Endothelial cell of umbilical vein (primary cell): ENCODE measurements at regions not wholly inside any gene's neighbourhood (a gene's known extent, or its start where the extent isn't known, plus 50 kb on each side); places are given as distances from the start of the nearest gene placed in this dataset.

Experiments
- BruUV-seq: library from RNA; stranded (reverse); fragments of 400-500 nt; replicated peaks from 2 replicates; lab custom pipeline; 2021; lab: Mats Ljungman, UMichigan
- CTCF ChIA-PET: fragments of 300-600, 350-600 bp; sonication (Branson Sonifier 250); formaldehyde crosslinking; loops from one replicate; lab custom pipeline; 2021; ENCODE audit warnings: antibody characterized with exemption, inconsistent platforms; lab: Charles Lee
- POLR2A ChIA-PET: fragments of 300-600, 350-600 bp; sonication (Branson Sonifier 250); formaldehyde crosslinking; loops from one replicate; lab custom pipeline; 2021; ENCODE audit warnings: antibody characterized with exemption, inconsistent platforms; lab: Charles Lee
- DNase-seq: peaks from one replicate; pipeline ENCODE4 v3.0.0-alpha.2; 2011; ENCODE audit warnings: low read depth, low spot score
- FAIRE-seq: peaks from 2 replicates; lab custom pipeline; 2011; peaks lifted over from hg19 to GRCh38; lab: Jason Lieb, UNC
- H2AFZ ChIP-seq: 2 replicates; pipeline ENCODE4 v1.6.0; 2012; ENCODE audit warnings: low read depth, low read length, control low read depth, inconsistent platforms
- H3K27ac ChIP-seq: 2 replicates; pipeline ENCODE4 v1.5.1; 2011; ENCODE audit warnings: low read depth, mild to moderate bottlenecking, control low read depth, low read length, moderate library complexity; ENCODE audit not compliant: insufficient read depth
- H3K27me3 ChIP-seq, 2 experiments: 2 replicates each; pipeline versions ENCODE4 v1.6.0 to v1.6.1; 2011; ENCODE audit warnings: low read length in 2 of 2, mixed read lengths in 1 of 2; ENCODE audit not compliant: control insufficient read depth in 2 of 2, insufficient read depth in 2 of 2
- H3K36me3 ChIP-seq, 2 experiments: 2 replicates in 1 of 2; 3 replicates in 1 of 2; pipeline ENCODE4 v1.5.1; 2011; ENCODE audit warnings: low read length in 2 of 2, mild to moderate bottlenecking in 1 of 2, moderate library complexity in 1 of 2; ENCODE audit not compliant: control insufficient read depth in 2 of 2, insufficient read depth in 2 of 2; ENCODE audit errors: extremely low read depth in 1 of 2
- H3K4me1 ChIP-seq: 3 replicates; pipeline ENCODE4 v1.5.1; 2011; ENCODE audit warnings: mild to moderate bottlenecking, low read length; ENCODE audit not compliant: control insufficient read depth, insufficient read depth; ENCODE audit errors: extremely low read depth
- H3K4me2 ChIP-seq: 2 replicates; pipeline ENCODE4 v1.6.1; 2011; ENCODE audit warnings: low read length, control low read depth, mixed read lengths; ENCODE audit not compliant: insufficient read depth
- H3K4me3 ChIP-seq, 3 experiments: fragments of 200-600 bp in 1 of 3; sonication (generic), shearing (Covaris generic) in 1 of 3; replicated peaks in 1 of 3; 2 replicates each; pipeline ENCODE4 v1.5.1; 2011 to 2016; ENCODE audit warnings: control low read depth in 3 of 3, low read length in 3 of 3, mild to moderate bottlenecking in 2 of 3, inconsistent platforms in 1 of 3, low read depth in 1 of 3, moderate library complexity in 1 of 3; ENCODE audit not compliant: insufficient read depth in 1 of 3
- H3K79me2 ChIP-seq: 2 replicates; pipeline ENCODE4 v1.6.0; 2012; ENCODE audit warnings: low read length, inconsistent platforms; ENCODE audit not compliant: control insufficient read depth, insufficient read depth
- H3K9ac ChIP-seq: replicated peaks from 2 replicates; pipeline ENCODE3; 2011; ENCODE audit warnings: low read length, control low read depth; ENCODE audit not compliant: insufficient read depth; ENCODE audit errors: extremely low read depth
- H3K9me1 ChIP-seq: replicated peaks from 3 replicates; pipeline ENCODE4 v1.6.0; 2011; ENCODE audit warnings: mild to moderate bottlenecking, low read length; ENCODE audit not compliant: control insufficient read depth, insufficient read depth; ENCODE audit errors: extremely low read depth
- H3K9me3 ChIP-seq: replicated peaks from 2 replicates; pipeline ENCODE4 v1.5.1; 2012; ENCODE audit warnings: low read length, inconsistent platforms; ENCODE audit not compliant: control insufficient read depth, insufficient read depth
- H4K20me1 ChIP-seq: replicated peaks from 2 replicates; pipeline ENCODE3; 2011; ENCODE audit warnings: mild to moderate bottlenecking, low read length; ENCODE audit not compliant: control insufficient read depth, insufficient read depth; ENCODE audit errors: extremely low read depth
- EZH2 ChIP-seq: IDR thresholded peaks from 2 replicates; pipeline ENCODE4 v1.6.1; 2012; ENCODE audit warnings: borderline replicate concordance, low read depth, mild to moderate bottlenecking, moderate library complexity, low read length, inconsistent platforms; ENCODE audit not compliant: severe bottlenecking
- FOS ChIP-seq: IDR thresholded peaks from 2 replicates; pipeline ENCODE4 v1.6.1; 2011; ENCODE audit warnings: mild to moderate bottlenecking, low read length, moderate library complexity, borderline replicate concordance; ENCODE audit not compliant: insufficient read depth
- GATA2 ChIP-seq: IDR thresholded peaks from 2 replicates; pipeline ENCODE4 v1.7.0; 2011; ENCODE audit warnings: low read depth, mild to moderate bottlenecking, moderate library complexity, mixed read lengths, low read length; ENCODE audit not compliant: insufficient read length, insufficient read depth
- JUN ChIP-seq: IDR thresholded peaks from 2 replicates; pipeline ENCODE4 v1.6.1; 2011; ENCODE audit warnings: borderline replicate concordance, low read depth; ENCODE audit not compliant: insufficient read length, insufficient read depth
- MYC ChIP-seq: IDR thresholded peaks from one replicate; pipeline ENCODE4 v1.6.1; 2011; ENCODE audit warnings: mild to moderate bottlenecking, low read depth, low read length
- POLR2A ChIP-seq: IDR thresholded peaks from 2 replicates; pipeline ENCODE4 v1.6.1; 2012; ENCODE audit warnings: low read depth, mild to moderate bottlenecking, control low read depth, low read length
- POLR2AphosphoS5 ChIP-seq: IDR thresholded peaks from 2 replicates; pipeline ENCODE4 v1.6.1; 2012; ENCODE audit warnings: low read depth, mild to moderate bottlenecking, control low read depth, low read length, moderate library complexity; ENCODE audit not compliant: insufficient read depth
- dilution Hi-C: fragments of 300-500 bp; cut with MboI; formaldehyde crosslinking; loops from one replicate; pipeline ENCODE4 v1.15.0; 2019; ENCODE audit warnings: low sequenced_read_pairs; ENCODE audit not compliant: extremely low pct_ligation_motif_present
- intact Hi-C: fragments of 100-400 bp; cut with micrococcal nuclease; formaldehyde crosslinking; loops from one replicate; pipeline ENCODE4 v1.10.0; 2022
- TF ChIP-seq, protein P1 (sequence below), 2 donors: IDR thresholded peaks; 1 replicate in 1 of 2; 2 replicates in 1 of 2; pipeline ENCODE4 v1.5.1; 2011; ENCODE audit warnings: low read length in 2 of 2, mild to moderate bottlenecking in 2 of 2, moderate library complexity in 2 of 2, control low read depth in 1 of 2, inconsistent platforms in 1 of 2, low read depth in 1 of 2; ENCODE audit not compliant: insufficient read depth in 1 of 2; ENCODE audit errors: extremely low read depth in 1 of 2
- TF ChIP-seq, protein P2 (sequence below): IDR thresholded peaks from 2 replicates; pipeline ENCODE4 v1.6.1; 2011; ENCODE audit not compliant: insufficient read depth, insufficient read length

DNA sequence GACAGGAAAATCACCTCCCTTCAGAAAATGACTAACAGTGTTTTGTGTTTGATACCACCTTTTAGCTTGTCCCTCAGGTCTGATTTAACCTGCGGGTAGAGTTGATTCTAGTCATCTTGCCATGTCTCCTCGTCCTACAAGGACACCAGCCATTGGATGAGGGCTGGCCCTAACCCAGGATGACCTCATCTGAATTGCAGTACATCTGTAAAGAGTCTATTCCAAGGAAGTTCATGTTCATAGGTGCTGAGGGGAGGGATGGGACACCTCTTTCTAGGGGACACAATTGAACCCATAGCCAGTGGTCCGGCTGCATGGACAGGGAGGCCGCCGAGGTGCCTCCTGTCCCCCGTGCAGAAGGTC lies 52.0 kb upstream of the DACT2 start:
- intact Hi-C loops, result no loop called here
- Histone ChIP-seq H3K36me3 (no peaks in the 10 kb centered on the region), H3K4me1 (no peaks in the 10 kb centered on the region), H3K4me3 (no peak overlapping the region), H3K27ac (no peak overlapping the region), H3K27me3 (no peaks in the 10 kb centered on the region), H3K9me1 (no peaks in the 10 kb centered on the region), H2AFZ (no peak overlapping the region), H3K9me3 (no peaks in the 10 kb centered on the region), H4K20me1 (no peaks in the 10 kb centered on the region), H3K79me2 (no peaks in the 10 kb centered on the region), H3K4me2 (no peak overlapping the region), H3K9ac (no peak overlapping the region)
- no TSS peak for BruUV-seq
- FAIRE-seq (no peak), DNase-seq (no peak)
- CTCF ChIA-PET, result no interaction called here
- dilution Hi-C loops, result no loop called here
- TF ChIP-seq FOS, result no peak
- no peak for TF ChIP-seq GATA2
- TF ChIP-seq, protein P1, sequence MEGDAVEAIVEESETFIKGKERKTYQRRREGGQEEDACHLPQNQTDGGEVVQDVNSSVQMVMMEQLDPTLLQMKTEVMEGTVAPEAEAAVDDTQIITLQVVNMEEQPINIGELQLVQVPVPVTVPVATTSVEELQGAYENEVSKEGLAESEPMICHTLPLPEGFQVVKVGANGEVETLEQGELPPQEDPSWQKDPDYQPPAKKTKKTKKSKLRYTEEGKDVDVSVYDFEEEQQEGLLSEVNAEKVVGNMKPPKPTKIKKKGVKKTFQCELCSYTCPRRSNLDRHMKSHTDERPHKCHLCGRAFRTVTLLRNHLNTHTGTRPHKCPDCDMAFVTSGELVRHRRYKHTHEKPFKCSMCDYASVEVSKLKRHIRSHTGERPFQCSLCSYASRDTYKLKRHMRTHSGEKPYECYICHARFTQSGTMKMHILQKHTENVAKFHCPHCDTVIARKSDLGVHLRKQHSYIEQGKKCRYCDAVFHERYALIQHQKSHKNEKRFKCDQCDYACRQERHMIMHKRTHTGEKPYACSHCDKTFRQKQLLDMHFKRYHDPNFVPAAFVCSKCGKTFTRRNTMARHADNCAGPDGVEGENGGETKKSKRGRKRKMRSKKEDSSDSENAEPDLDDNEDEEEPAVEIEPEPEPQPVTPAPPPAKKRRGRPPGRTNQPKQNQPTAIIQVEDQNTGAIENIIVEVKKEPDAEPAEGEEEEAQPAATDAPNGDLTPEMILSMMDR (IDR thresholded peaks at IDR 0.05; ENCODE audit: extremely low read depth in 1 of 2, insufficient read depth in 1 of 2, low read depth in 1 of 2, low read length in 2 of 2), result no peak
- no peak for TF ChIP-seq POLR2AphosphoS5
- TF ChIP-seq, protein P2, sequence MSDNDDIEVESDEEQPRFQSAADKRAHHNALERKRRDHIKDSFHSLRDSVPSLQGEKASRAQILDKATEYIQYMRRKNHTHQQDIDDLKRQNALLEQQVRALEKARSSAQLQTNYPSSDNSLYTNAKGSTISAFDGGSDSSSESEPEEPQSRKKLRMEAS, result no peak
- TF ChIP-seq JUN, result no peak
- TF ChIP-seq EZH2, result no peak
- no peak for TF ChIP-seq MYC
- no peak for TF ChIP-seq POLR2A
- POLR2A ChIA-PET, result no interaction called here
